Ovary (tissue), 7 donors: ENCODE measurements at regions not wholly inside any gene's neighbourhood (a gene's known extent, or its start where the extent isn't known, plus 50 kb on each side); places are given as distances from the start of the nearest gene placed in this dataset.
"Not testable (repeated sequence)": the region's sequence is repeated elsewhere in the genome, so short reads cannot be mapped to it uniquely, and the experiment has no call there.

Experiments
- DNase-seq, 5 donors: peaks; one replicate each; pipeline ENCODE4 v3.0.0-alpha.2; 2019 to 2020
- H3K27ac ChIP-seq, 2 donors: fragments of 200-600 bp; one replicate each; pipeline versions ENCODE4 v1.5.1 to v1.8.0; 2019 to 2022
- H3K27me3 ChIP-seq: fragments of 200-600 bp; one replicate; pipeline ENCODE4 v1.8.0; 2022
- H3K36me3 ChIP-seq: fragments of 200-600 bp; sonication (generic); one replicate; pipeline ENCODE4 v1.5.1; 2019
- H3K4me1 ChIP-seq: one replicate; pipeline ENCODE4 v1.8.1; 2013; ENCODE audit warnings: mild to moderate bottlenecking, moderate library complexity; ENCODE audit not compliant: insufficient read depth
- H3K4me3 ChIP-seq: fragments of 200-600 bp; sonication (generic); one replicate; pipeline ENCODE4 v1.5.1; 2017
- H3K9me3 ChIP-seq, 2 donors: fragments of 200-600 bp in 1 of 2; sonication (generic) in 1 of 2; one replicate each; pipeline versions ENCODE4 v1.5.1 to v1.8.1; 2013 to 2019; ENCODE audit warnings: mild to moderate bottlenecking in 1 of 2, moderate library complexity in 1 of 2
- EP300 ChIP-seq: sonication (generic); formaldehyde crosslinking; IDR thresholded peaks from one replicate; pipeline ENCODE4 v1.6.1; 2017; ENCODE audit warnings: antibody characterized with exemption
- POLR2A ChIP-seq: fragments of 450-650 bp; IDR thresholded peaks from one replicate; pipeline ENCODE4 v1.6.1; 2017; ENCODE audit warnings: antibody characterized with exemption, mild to moderate bottlenecking, moderate library complexity
- WGBS, 3 donors: extraction: QIAGEN DNeasy Blood & Tissue Kit in 1 of 3; methylation state at CpG; one replicate each; pipeline versions ENCODE4 v1.1.5 to v1.1.7; 2013 to 2017; 5-methylcytosine and 5-hydroxymethylcytosine counted together
- intact Hi-C, 4 donors: fragments of 100-400 bp; cut with DNase I; formaldehyde crosslinking; loops; one replicate each; pipeline versions ENCODE4 v1.11.0 to v1.15.1; 2022 to 2023
- TF ChIP-seq, protein P1 (sequence below), 3 donors: fragments of 450-650 bp in 2 of 3; fragments of 200-600 bp in 1 of 3; IDR thresholded peaks; one replicate each; pipeline versions ENCODE4 v1.5.1 to v1.8.0; 2016 to 2022; ENCODE audit warnings: antibody characterized with exemption in 3 of 3, mild to moderate bottlenecking in 1 of 3
- donor health status: DM: no; HTN: no; CAD: no; lungs with moderate emphysema.
- donor health status: DM: no; HTN: no; CAD: no.
- donor health status: Bipolar disorder and iron deficiency.
- donor health status: DM: no; HTN: no; CAD: no.
- donor health status: DM: yes; HTN: yes; CAD: no.

DNA sequence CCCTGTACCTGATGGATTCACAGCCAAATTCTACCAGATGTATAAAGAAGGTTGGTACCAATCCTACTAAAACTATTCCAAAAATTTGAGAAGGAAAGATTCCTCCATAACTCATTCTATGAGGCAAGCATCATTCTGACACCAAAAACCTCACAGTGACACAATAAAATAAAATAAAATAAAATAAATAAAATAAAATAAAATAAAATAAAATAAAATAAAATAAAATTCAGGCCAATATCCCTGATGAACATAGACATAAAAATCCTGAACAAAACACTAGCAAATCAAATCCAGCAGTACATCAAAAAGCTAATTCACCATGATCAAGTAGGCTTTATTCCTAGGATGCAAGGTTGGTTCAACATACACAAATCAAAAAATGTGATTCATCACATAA lies 108.1 kb downstream of the PROX1 start:
- H3K4me1 ChIP-seq, H3K27me3 ChIP-seq, DNase-seq, H3K4me3 ChIP-seq, intact Hi-C loops, H3K9me3 ChIP-seq, H3K27ac ChIP-seq, H3K36me3 ChIP-seq: not testable (repeated sequence)

DNA sequence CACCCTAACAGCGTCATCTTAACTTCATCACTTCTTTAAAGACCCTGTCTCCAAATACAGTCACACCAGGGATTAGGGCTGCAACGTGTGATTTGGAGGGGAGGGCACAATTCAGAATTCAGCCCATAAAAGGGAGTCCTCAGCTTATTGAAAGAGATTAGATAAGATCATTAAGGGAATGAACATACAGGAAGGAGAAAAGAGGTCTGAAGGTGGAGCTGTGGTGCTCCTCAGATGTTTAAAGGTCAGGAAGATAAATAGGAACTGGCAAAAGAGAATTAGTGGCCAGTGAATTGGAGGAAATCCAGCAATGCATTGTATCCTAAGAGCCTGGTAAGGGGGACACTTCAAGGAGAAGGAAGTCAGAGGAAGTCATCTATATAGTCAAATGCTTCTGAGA lies 113.5 kb downstream of the PROX1 start:
- Histone ChIP-seq H3K27ac (no peak overlapping the region), H3K9me3 (no peaks in the 10 kb centered on the region), H3K36me3 (no peaks in the 10 kb centered on the region), H3K4me3 (no peak overlapping the region), H3K27me3 (no peaks in the 10 kb centered on the region), H3K4me1 (no peaks in the 10 kb centered on the region)
- no peak for DNase-seq
- intact Hi-C loops = no loop called here
- TF ChIP-seq EP300 (no peak), POLR2A (no peak)
- TF ChIP-seq, protein P1, sequence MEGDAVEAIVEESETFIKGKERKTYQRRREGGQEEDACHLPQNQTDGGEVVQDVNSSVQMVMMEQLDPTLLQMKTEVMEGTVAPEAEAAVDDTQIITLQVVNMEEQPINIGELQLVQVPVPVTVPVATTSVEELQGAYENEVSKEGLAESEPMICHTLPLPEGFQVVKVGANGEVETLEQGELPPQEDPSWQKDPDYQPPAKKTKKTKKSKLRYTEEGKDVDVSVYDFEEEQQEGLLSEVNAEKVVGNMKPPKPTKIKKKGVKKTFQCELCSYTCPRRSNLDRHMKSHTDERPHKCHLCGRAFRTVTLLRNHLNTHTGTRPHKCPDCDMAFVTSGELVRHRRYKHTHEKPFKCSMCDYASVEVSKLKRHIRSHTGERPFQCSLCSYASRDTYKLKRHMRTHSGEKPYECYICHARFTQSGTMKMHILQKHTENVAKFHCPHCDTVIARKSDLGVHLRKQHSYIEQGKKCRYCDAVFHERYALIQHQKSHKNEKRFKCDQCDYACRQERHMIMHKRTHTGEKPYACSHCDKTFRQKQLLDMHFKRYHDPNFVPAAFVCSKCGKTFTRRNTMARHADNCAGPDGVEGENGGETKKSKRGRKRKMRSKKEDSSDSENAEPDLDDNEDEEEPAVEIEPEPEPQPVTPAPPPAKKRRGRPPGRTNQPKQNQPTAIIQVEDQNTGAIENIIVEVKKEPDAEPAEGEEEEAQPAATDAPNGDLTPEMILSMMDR (IDR thresholded peaks at IDR 0.05) = no peak
- 62 to 69% (median 67%) methylated on average over 2 of the region's 2 CpGs for WGBS, 3 donors

DNA sequence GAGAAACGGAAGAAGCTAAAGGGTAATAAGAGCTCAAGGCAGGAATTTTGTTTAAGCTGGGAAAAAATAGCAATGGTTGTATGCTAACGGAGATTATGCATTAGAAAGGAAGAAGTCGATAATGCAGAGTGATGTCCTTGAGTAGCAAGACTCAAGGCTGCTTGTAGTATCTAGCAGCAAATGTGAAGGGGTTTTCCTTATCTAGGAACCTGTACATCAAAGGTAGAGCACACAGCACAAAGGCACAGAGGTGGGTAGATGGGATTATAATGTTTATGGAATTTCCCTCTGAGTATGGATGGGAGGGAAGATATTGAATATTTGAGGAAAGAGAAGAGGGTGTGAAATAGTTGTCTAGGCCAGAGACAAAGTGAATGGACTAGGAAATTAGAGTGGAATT lies 114.1 kb downstream of the PROX1 start:
- Histone ChIP-seq H3K27ac (no peak overlapping the region), H3K9me3 (no peaks in the 10 kb centered on the region), H3K36me3 (no peaks in the 10 kb centered on the region), H3K4me3 (no peak overlapping the region), H3K4me1 (no peaks in the 10 kb centered on the region), H3K27me3 (no peaks in the 10 kb centered on the region)
- intact Hi-C loops = no loop called here
- DNase-seq = no peak
- 36 to 66% (median 38%) methylated on average over 3 of the region's 3 CpGs for WGBS, 3 donors
- TF ChIP-seq POLR2A = no peak
- TF ChIP-seq EP300 = no peak
- TF ChIP-seq, protein P1 (IDR thresholded peaks at IDR 0.05) = no peak

DNA sequence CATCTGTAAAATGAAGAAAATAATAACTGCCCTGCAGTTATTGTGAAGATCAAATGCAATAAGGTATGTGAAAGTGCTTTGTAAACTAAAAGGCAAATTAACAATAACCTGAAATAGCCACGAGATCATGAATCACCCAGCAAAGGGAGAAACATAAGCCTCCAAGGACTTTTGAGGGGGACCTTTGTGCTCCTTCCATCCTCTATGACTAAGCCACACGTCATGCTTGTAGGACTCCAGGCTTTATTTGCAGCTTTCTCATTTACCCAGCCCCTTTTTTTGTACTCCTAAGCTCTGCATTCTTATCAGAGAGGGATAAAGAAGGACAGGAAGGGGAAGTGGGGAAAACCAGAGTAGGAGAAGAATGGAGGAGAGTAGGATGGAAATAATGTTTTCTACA lies 115.1 kb downstream of the PROX1 start:
- Histone ChIP-seq H3K9me3 (no peaks in the 10 kb centered on the region), H3K4me1 (peaks cover 2% of the 10 kb centered on the region), H3K36me3 (no peaks in the 10 kb centered on the region), H3K27ac (no peak overlapping the region), H3K4me3 (no peak overlapping the region), H3K27me3 (no peaks in the 10 kb centered on the region)
- no peak for TF ChIP-seq POLR2A
- TF ChIP-seq, protein P1 (IDR thresholded peaks at IDR 0.05) = no peak
- TF ChIP-seq EP300 = no peak
- intact Hi-C loops = no loop called here
- 22 to 44% (median 32%) methylated on average over 2 of the region's 2 CpGs for WGBS, 3 donors
- DNase-seq = no peak

DNA sequence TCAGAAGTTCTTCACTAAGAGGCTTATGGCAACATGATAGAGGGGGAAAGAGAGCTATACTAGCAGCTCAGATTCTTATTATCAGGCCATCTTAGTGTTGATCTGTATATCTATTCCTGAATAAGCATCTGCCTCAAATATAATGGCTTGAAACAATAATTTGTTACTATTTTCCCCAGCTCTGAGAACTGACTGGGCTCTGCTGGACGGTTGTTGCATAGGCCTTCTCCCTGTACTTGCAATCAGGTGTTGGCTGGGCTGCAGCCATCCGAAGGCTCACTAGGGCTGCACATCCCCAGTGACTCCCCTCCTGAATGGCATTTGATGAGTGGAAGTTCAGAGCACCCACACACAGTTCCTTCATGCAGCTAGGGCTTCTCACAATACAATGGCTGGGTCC lies 116.0 kb downstream of the PROX1 start:
- DNase-seq = no peak
- 92 to 100% (median 97%) methylated on average over 2 of the region's 2 CpGs for WGBS, 3 donors
- H3K4me1 ChIP-seq = peaks cover 2% of the 10 kb centered on the region
- intact Hi-C loops = no loop called here
- no peak for TF ChIP-seq POLR2A
- no peak for TF ChIP-seq EP300
- TF ChIP-seq, protein P1 (IDR thresholded peaks at IDR 0.05) = no peak
- H3K36me3 ChIP-seq = no peaks in the 10 kb centered on the region
- H3K4me3 ChIP-seq = no peak overlapping the region
- H3K27me3 ChIP-seq = no peaks in the 10 kb centered on the region
- H3K27ac ChIP-seq = no peak overlapping the region
- no peaks in the 10 kb centered on the region for H3K9me3 ChIP-seq
